NCI-H1417 treated with DMSO at 0.1 percent for 48 hours (cell line): ENCODE measurements at regions not wholly inside any gene's neighbourhood (a gene's known extent, or its start where the extent isn't known, plus 50 kb on each side); places are given as distances from the start of the nearest gene placed in this dataset.
"Not testable (repeated sequence)": the region's sequence is repeated elsewhere in the genome, so short reads cannot be mapped to it uniquely, and the experiment has no call there.

Source experiments
- DNase-seq: peaks from one replicate; lab custom pipeline; 2025; lab: John Stamatoyannopoulos, UW

DNA sequence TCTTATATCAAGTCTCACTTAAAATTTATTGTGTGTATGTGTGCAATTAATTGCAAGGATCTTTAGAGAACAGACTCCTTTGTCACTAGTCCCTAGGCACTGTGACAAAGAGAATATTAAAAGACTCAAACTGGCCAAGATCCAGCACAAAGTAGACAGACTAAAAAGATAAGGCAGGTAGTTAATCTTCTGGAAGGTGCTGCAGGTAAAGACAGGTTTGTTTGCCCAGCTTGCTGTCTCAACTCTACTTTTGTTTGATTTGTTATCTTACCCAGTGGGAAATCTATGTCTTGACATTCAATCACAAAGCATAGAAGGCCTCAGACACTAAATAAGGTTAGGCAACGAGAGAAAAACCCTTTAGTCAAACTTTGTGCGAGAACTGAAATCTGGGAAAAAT is 807.9 kb upstream of the LRRN3 start:
- no peak for DNase-seq

DNA sequence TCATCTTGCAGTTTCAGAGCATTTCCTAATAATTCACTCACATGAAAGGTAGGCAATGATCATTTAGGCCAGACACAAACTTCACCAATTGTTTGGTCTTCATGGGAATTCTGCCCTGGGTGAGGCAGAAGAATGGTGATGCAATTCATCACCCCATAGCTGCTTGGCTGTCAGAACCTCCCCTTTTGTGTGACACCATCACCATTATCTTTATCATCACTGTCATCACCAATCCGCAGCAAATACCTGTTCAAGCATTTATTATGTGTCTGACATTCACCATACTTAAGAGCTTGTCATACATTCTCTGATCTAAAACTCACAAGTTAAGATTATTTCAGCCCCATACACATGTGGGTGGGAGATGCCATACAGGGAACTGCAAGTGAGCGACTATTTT is 799.5 kb upstream of the LRRN3 start:
- DNase-seq: no peak

GRCh38 chr7:110296321-110296720 is 794.6 kb upstream of the LRRN3 start:
- DNase-seq: no peak

- DNase-seq: no peak
These were observed 783.2 kb upstream of the LRRN3 start for GRCh38 chr7:110307776-110308175.

GRCh38 chr7:110308791-110309190 is 782.1 kb upstream of the LRRN3 start:
- no peak for DNase-seq

GRCh38 chr7:110309941-110310340 is 781.0 kb upstream of the LRRN3 start:
- no peak for DNase-seq

DNA sequence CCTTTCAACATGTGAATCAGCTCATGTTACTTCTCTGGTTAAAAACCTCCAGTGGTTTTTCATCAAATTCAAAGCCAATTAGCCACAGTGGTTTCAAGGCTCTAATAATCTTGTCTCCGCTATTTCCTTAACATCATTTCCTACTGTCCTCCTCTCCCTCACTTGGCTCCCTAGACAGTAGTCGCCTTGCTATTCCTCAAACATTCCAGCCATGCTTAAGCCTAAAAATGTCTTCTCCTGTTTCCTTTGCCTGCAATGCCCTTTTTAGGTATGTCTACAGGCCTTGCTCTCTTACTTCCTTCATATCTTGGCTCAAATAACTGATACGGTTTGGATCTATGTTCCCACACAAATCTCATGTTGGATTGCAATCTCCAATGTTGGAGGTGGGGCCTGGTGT is 779.4 kb upstream of the LRRN3 start:
- DNase-seq: no peak

DNA sequence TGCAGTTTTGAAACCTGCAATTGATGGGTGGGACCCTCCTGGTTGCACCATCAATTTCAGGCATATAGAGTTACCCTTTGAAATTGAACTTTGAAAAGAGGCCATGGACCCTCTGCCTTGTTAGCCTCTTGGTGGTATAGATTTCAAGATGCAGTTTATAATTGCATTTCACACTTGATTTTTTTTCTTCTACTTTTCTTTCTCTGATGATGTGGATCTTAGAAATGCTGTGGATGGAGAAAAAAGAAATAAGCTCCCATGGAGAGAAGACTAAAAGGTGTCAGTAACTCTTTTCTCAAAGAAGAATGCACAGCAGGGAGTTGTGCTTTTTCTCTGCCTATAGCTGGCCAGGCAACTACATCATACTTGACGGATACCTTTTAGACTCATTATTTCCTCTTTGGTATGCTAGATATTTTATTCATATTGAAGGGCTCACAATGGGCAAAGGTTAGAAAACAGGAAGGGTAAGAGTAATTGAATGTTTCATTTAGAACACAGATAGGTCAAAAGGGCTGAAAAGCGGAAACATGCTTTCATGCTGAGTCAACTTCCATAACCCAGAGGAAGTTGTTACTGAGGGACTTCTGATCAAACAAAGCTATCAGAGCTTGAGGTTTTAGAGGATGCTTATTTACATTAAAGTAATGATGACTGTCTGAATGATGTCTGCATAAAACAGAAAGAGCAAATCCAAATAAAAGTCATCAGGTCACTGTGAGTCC is 773.2 kb upstream of the LRRN3 start:
- DNase-seq: no peak

DNA sequence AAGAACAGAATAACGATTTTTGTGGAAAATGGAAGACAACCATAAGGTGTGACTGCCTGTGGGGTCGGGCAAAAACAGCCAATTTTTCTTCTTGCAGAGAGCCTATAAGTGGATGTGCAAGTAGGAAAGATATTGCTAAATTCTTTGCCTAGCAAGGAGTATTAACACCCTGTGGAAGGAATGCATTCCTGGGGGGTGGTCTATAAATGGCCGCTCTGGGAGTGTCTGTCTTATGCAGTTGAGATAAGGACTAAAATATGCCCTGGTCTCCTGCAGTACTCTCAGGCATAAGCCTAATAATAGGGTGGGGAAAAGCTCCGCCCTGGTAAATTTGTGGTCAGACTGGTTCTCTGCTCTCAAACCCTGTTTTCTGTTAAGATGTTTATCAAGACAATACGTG is 770.6 kb upstream of the LRRN3 start:
- not testable (repeated sequence) for DNase-seq

GRCh38 chr7:110322796-110323195 is 768.1 kb upstream of the LRRN3 start:
- DNase-seq: no peak

GRCh38 chr7:110326966-110327365 is 764.0 kb upstream of the LRRN3 start:
- DNase-seq: no peak

DNA sequence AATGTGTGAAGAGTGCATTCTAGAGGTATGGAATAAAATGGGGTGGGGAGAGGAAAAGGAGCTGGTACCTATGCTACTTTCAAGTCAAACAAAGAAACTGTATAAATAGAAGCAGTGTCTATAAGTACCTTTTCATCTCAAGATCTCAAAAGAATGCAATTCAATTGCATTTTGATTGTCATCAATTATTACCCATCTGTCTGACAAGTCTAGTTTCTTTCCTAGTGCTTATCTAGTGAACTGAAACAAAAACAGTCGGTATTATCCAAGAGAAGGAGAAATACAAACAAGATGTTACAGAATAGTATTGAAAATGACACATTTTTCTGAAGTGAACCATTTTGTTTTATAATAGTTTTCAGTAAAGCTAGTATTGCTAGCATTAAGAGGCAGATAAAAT is 754.5 kb upstream of the LRRN3 start:
- no peak for DNase-seq

DNA sequence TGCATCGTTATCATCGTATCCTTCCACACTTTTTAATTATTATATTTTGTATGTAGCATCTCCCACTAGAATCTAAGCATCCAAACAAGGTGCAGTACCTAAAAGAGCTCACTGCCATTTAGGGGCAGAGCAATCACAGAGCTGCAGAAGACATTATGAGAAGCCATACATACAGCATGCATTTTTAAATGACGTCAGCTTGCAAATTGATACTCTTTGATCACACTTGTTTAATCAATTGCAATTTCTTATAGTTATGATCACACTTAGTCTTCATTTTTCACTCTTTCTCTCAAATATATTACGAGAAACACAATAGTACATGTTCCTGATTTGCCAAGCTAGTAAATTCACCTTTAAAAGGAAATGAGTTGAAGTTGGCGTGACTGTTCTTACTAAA is 753.3 kb upstream of the LRRN3 start:
- DNase-seq: no peak

DNA sequence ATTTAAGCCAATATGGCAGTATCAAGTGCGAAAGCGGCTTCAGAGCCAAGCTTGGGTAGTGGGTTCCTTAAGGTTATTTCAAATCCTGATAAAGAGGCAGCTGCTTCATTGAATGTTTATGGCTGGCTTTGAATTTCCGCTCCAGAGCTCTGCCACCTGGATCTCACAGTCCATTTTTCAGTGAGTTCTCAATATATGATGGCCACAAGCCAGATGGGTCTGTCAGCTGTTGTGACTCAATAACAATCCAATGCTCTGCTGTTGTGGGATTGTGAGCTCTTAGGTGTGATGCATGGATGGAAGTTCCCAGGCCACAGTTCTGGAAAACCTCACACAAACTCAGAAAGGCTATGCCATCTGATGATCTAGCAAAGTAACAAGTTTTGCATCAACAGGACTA is 743.8 kb upstream of the LRRN3 start:
- DNase-seq: no peak

DNA sequence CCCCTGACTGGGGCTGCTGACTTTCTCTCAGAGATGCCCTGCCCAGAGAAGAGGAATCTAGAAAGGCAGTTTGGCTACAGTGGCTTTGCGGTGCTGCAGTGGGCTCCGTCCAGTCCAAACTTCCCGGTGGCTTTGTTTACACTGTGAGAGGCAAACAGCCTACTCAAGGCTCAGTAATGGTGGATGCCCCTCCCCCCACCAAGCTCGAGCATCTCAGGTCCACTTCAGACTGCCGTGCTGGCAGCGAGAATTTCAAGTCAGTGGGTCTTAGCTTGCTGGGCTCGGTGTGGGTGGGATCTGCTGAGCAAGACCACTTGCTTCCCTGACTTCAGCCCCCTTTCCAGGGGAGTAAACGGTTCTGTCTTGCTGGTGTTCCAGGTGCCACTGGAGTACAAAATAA is 734.5 kb upstream of the LRRN3 start:
- no peak for DNase-seq

GRCh38 chr7:110358028-110358427 is 732.9 kb upstream of the LRRN3 start:
- DNase-seq: no peak

- DNase-seq: no peak
These were observed 719.2 kb upstream of the LRRN3 start for GRCh38 chr7:110371709-110372108.

DNA sequence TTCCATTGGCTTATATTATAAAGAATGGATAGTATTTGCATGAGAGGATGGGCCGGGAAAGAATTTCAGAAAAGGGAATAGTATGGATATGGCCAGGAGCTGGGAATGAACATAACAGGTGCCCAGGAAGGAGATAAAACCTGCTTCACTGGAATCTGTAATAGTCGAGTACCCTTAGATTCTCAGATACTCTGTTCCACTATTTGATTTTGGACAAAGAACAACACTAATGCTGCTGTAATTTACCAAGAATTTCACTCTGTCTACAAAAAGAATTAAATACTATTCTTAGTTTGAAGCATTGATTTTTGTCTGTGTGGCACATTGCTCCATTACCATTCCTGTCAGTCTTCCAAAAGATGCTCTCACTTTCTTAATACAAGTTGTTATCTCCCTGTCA is 718.2 kb upstream of the LRRN3 start:
- DNase-seq: no peak

DNA sequence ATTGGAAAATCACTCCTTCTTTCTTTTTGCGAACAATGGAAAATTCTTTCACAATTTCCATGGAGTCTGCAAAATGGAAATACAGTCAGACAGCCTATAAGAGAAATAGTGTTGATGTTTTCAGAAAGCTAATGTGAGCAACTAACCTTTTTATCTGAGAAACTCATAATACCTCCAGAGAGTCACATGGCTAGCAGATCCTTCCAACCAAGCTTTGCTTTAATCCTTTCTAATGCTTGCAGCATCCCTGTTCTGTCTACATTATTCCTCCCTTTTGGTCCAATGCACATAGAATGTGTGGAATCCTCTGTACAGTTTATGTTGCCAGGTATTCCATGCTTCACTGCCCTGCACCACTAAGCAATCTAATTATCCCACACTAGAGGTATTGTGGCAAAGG is 717.5 kb upstream of the LRRN3 start:
- no peak for DNase-seq

- DNase-seq: no peak
These were observed 717.1 kb upstream of the LRRN3 start for GRCh38 chr7:110373859-110374258.

DNA sequence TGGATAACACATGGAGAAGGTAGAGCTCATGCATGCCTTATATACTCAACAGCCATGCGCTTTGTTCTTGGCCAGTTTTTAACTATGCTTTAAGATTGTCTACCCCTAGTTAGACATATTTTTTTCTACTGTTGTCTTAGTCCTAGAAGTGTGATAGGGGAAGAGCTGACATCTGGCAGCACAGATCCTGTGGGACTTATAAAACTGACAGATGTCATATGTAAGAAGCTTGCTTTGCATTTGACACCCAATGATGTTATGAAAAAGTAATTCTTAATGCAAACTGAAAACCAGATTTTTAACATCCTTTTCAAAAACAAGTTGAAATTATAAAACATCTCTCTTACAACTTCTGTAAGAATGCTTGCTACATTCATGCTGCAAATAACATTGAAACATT is 715.9 kb upstream of the LRRN3 start:
- DNase-seq: no peak

- no peak for DNase-seq
These were observed 708.2 kb upstream of the LRRN3 start for GRCh38 chr7:110382736-110383135.

GRCh38 chr7:110386006-110386405 is 704.9 kb upstream of the LRRN3 start:
- no peak for DNase-seq

- DNase-seq: no peak
These were observed 704.0 kb upstream of the LRRN3 start for GRCh38 chr7:110386913-110387312.

GRCh38 chr7:110387689-110388088 is 703.2 kb upstream of the LRRN3 start:
- DNase-seq: no peak
